ENCODE measurements at regions not wholly inside any gene's neighbourhood (a gene's known extent, or its start where the extent isn't known, plus 50 kb on each side); places are given as distances from the start of the nearest gene placed in this dataset.

DNA sequence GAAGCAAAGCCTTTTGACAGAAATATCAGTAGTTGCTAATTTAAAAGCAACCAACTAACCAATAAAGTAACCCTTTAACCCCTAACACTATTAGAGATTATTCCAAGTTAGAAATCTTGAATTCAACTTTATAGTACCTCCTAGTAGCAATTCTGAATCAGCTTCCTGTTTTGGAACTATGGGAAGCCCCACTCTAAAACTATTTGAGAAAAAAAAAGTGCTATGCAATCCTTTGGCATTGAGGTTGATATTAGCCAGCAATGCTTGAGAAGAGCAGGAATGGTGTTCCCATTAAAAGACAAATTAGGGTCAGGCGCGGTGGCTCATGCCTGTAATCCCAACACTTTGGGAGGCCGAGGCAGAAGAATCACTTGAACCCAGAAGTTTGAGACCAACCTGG is 306.2 kb upstream of the ZFP64 start:
- H3K36me3 ChIP-seq (replicated peaks in 1 of 2; ENCODE audit: control insufficient read depth in 1 of 2, insufficient read depth in 2 of 2, low read length in 2 of 2), result no peaks in the 10 kb centered on the region
- H3K4me2 ChIP-seq (replicated peaks; ENCODE audit: extremely low read depth, low read length, poor library complexity, severe bottlenecking), result no peak overlapping the region
- no peaks in the 10 kb centered on the region for H3K4me1 ChIP-seq (ENCODE audit: control insufficient read depth in 1 of 2, insufficient read depth in 2 of 2, low read length in 2 of 2)
- Mint-ChIP-seq H3K36me3 (no peaks in the 10 kb centered on the region), H3K27ac (no peak overlapping the region), H3K27me3 (ENCODE audit: low read depth in 3 of 3) (peaks cover 15 to 28% (median 18%) of the 10 kb centered on the region in 3 donors), H3K4me1 (peaks cover 8% of the 10 kb centered on the region), H3K9me3 (peaks cover 0 to 3% (median 0%) of the 10 kb centered on the region in 7 donors), H3K4me3 (no peak overlapping the region)
- no peaks in the 10 kb centered on the region for H3K9me3 ChIP-seq (replicated peaks in 1 of 2; ENCODE audit: control insufficient read depth in 1 of 2, insufficient read depth in 1 of 2, low read length in 2 of 2)
- no peaks in the 10 kb centered on the region for H4K20me1 ChIP-seq (ENCODE audit: insufficient read depth, low read length)
- H3K79me2 ChIP-seq (ENCODE audit: insufficient read depth, low read length), result no peaks in the 10 kb centered on the region
- intact Hi-C loops (cut with micrococcal nuclease), result no loop called here
- H2AFZ ChIP-seq (ENCODE audit: insufficient read depth, low read depth, low read length, poor library complexity, severe bottlenecking), result no peak overlapping the region
- TF ChIP-seq, protein P1, sequence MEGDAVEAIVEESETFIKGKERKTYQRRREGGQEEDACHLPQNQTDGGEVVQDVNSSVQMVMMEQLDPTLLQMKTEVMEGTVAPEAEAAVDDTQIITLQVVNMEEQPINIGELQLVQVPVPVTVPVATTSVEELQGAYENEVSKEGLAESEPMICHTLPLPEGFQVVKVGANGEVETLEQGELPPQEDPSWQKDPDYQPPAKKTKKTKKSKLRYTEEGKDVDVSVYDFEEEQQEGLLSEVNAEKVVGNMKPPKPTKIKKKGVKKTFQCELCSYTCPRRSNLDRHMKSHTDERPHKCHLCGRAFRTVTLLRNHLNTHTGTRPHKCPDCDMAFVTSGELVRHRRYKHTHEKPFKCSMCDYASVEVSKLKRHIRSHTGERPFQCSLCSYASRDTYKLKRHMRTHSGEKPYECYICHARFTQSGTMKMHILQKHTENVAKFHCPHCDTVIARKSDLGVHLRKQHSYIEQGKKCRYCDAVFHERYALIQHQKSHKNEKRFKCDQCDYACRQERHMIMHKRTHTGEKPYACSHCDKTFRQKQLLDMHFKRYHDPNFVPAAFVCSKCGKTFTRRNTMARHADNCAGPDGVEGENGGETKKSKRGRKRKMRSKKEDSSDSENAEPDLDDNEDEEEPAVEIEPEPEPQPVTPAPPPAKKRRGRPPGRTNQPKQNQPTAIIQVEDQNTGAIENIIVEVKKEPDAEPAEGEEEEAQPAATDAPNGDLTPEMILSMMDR (IDR thresholded peaks at IDR 0.05), result no peak
- no peak for DNase-seq
- H3K27ac ChIP-seq (ENCODE audit: low read depth in 1 of 2, low read length in 2 of 2), result no peak overlapping the region
- WGBS (ENCODE audit: insufficient coverage), result 95% methylated on average over 3 of the region's 3 CpGs
- H3K27me3 ChIP-seq (ENCODE audit: control insufficient read depth in 2 of 2, insufficient read depth in 2 of 2, low read length in 2 of 2), result peaks cover 20 to 22% of the 10 kb centered on the region in 2 donors
- no peak overlapping the region for H3K4me3 ChIP-seq (replicated peaks in 1 of 3; ENCODE audit: low read depth in 2 of 3, low read length in 3 of 3)
- H3K9ac ChIP-seq (ENCODE audit: insufficient read depth, low read length, poor library complexity, severe bottlenecking), result no peak overlapping the region

DNA sequence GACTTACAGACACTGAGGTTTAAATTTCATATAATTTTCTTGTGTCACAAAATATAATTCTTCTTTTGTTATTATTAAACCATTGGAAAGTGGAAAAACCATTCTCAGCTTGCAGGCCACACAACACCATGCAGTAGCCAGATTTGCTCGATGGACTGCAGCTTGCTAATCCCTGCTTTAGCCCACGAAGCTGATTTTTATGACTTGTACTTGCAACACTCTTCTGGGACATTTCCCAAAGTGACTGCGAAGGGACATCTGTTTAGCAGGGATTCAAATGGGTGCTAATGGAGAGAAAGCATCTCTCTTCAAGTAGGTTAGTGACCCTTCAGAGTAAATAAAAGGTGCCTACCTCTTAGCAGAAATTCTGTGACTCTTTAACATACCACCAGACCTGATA is 304.6 kb upstream of the ZFP64 start:
- Histone ChIP-seq H4K20me1 (ENCODE audit: insufficient read depth, low read length) (no peaks in the 10 kb centered on the region), H3K36me3 (replicated peaks in 1 of 2; ENCODE audit: control insufficient read depth in 1 of 2, insufficient read depth in 2 of 2, low read length in 2 of 2) (no peaks in the 10 kb centered on the region), H3K9me3 (replicated peaks in 1 of 2; ENCODE audit: control insufficient read depth in 1 of 2, insufficient read depth in 1 of 2, low read length in 2 of 2) (no peaks in the 10 kb centered on the region), H2AFZ (ENCODE audit: insufficient read depth, low read depth, low read length, poor library complexity, severe bottlenecking) (no peak overlapping the region), H3K4me2 (replicated peaks; ENCODE audit: extremely low read depth, low read length, poor library complexity, severe bottlenecking) (no peak overlapping the region), H3K27ac (ENCODE audit: low read depth in 1 of 2, low read length in 2 of 2) (no peak overlapping the region), H3K27me3 (ENCODE audit: control insufficient read depth in 2 of 2, insufficient read depth in 2 of 2, low read length in 2 of 2) (peaks cover 21 to 22% of the 10 kb centered on the region in 2 donors), H3K4me3 (replicated peaks in 1 of 3; ENCODE audit: low read depth in 2 of 3, low read length in 3 of 3) (no peak overlapping the region), H3K4me1 (ENCODE audit: control insufficient read depth in 1 of 2, insufficient read depth in 2 of 2, low read length in 2 of 2) (no peaks in the 10 kb centered on the region), H3K79me2 (ENCODE audit: insufficient read depth, low read length) (no peaks in the 10 kb centered on the region), H3K9ac (ENCODE audit: insufficient read depth, low read length, poor library complexity, severe bottlenecking) (no peak overlapping the region)
- H3K27me3 Mint-ChIP-seq (ENCODE audit: low read depth in 3 of 3), result peaks cover 18 to 30% (median 18%) of the 10 kb centered on the region in 3 donors
- peaks cover 0 to 2% (median 0%) of the 10 kb centered on the region in 7 donors for H3K9me3 Mint-ChIP-seq
- intact Hi-C loops (cut with micrococcal nuclease), result no loop called here
- peaks cover 8% of the 10 kb centered on the region for H3K4me1 Mint-ChIP-seq
- TF ChIP-seq, protein P1 (IDR thresholded peaks at IDR 0.05), result no peak
- H3K27ac Mint-ChIP-seq, result no peak overlapping the region
- H3K4me3 Mint-ChIP-seq, result no peak overlapping the region
- DNase-seq, result no peak
- H3K36me3 Mint-ChIP-seq, result no peaks in the 10 kb centered on the region
- no CpG with 5 or more reads among the region's 3 CpGs for WGBS (ENCODE audit: insufficient coverage)

Data from CD14-positive monocyte (primary cell).